HepG2 (cell line): ENCODE measurements at regions not wholly inside any gene's neighbourhood (a gene's known extent, or its start where the extent isn't known, plus 50 kb on each side); places are given as distances from the start of the nearest gene placed in this dataset.

ENCODE experiments used
- ATAC-seq: fragments of 200-7000 bp; cut with Tn5 transposase; 3 replicates; pipeline ENCODE4 v1.9.1; 2020; ENCODE audit warnings: mild to moderate bottlenecking, moderate library complexity
- BruUV-seq: library from RNA; stranded (reverse); fragments of 400-500 nt; replicated peaks from 2 replicates; lab custom pipeline; 2021; lab: Mats Ljungman, UMichigan
- CTCF ChIA-PET: fragments of 300-600 bp; formaldehyde crosslinking; extraction: SDS; loops from one replicate; lab custom pipeline; 2021; ENCODE audit warnings: low total read pairs, inconsistent platforms, low intra/inter-chr PET ratio; lab: Yijun Ruan, JAX
- POLR2A ChIA-PET: fragments of 350-600 bp; sonication (Branson Sonifier 250); formaldehyde crosslinking; loops from one replicate; lab custom pipeline; 2020; ENCODE audit warnings: antibody characterized with exemption, inconsistent platforms; lab: Yijun Ruan, JAX
- DNase-seq: peaks from one replicate; pipeline ENCODE4 v3.0.0-alpha.2; 2015; ENCODE audit warnings: low spot score
- FAIRE-seq: peaks from 3 replicates; lab custom pipeline; 2011; peaks lifted over from hg19 to GRCh38; lab: Jason Lieb, UNC
- H2AFZ ChIP-seq: one replicate; pipeline ENCODE4 v1.6.1; 2011; ENCODE audit warnings: low read length, inconsistent platforms
- H3K27ac ChIP-seq: fragments of 300-600 bp; 3 replicates; pipeline ENCODE4 v1.8.0; 2011; ENCODE audit warnings: mixed run types, mild to moderate bottlenecking, mixed read lengths, low read length, inconsistent platforms; ENCODE audit not compliant: insufficient read depth; ENCODE audit errors: extremely low read length
- H3K27me3 ChIP-seq, 2 experiments: fragments of 200-600 bp in 1 of 2; 2 replicates in 1 of 2; 3 replicates in 1 of 2; pipeline versions ENCODE4 v1.6.0 to v1.8.0; 2011; ENCODE audit warnings: low read length in 2 of 2, mild to moderate bottlenecking in 2 of 2, moderate library complexity in 2 of 2, inconsistent platforms in 1 of 2; ENCODE audit not compliant: insufficient read depth in 2 of 2, control insufficient read depth in 1 of 2
- H3K36me3 ChIP-seq, 2 experiments: fragments of 200-600 bp in 1 of 2; replicated peaks in 1 of 2; 2 replicates in 1 of 2; 3 replicates in 1 of 2; pipeline versions ENCODE4 v1.5.1 to v1.8.0; 2011; ENCODE audit warnings: low read length in 2 of 2, inconsistent platforms in 1 of 2; ENCODE audit not compliant: insufficient read depth in 2 of 2, control insufficient read depth in 1 of 2
- H3K4me1 ChIP-seq: 2 replicates; pipeline ENCODE4 v1.5.1; 2012; ENCODE audit warnings: low read length, inconsistent platforms; ENCODE audit not compliant: insufficient read depth
- H3K4me2 ChIP-seq: 2 replicates; pipeline ENCODE4 v1.6.0; 2011; ENCODE audit warnings: low read depth, low read length, inconsistent platforms
- H3K4me3 ChIP-seq, 3 experiments: fragments of 200-600 bp in 1 of 3; sonication (generic), shearing (Covaris generic) in 1 of 3; replicated peaks in 1 of 3; 2 replicates each; pipeline ENCODE4 v1.5.1; 2011 to 2016; ENCODE audit warnings: low read length in 3 of 3, inconsistent platforms in 2 of 3, low read depth in 2 of 3, mild to moderate bottlenecking in 2 of 3, control low read depth in 1 of 3, mixed read lengths in 1 of 3; ENCODE audit not compliant: insufficient read depth in 1 of 3
- H3K79me2 ChIP-seq: one replicate; pipeline ENCODE4 v1.6.1; 2011; ENCODE audit warnings: low read length, inconsistent platforms; ENCODE audit not compliant: insufficient read depth
- H3K9ac ChIP-seq: 2 replicates; pipeline ENCODE4 v1.6.0; 2011; ENCODE audit warnings: mild to moderate bottlenecking, low read depth, low read length, inconsistent platforms; ENCODE audit not compliant: insufficient read depth
- H3K9me3 ChIP-seq: 2 replicates; pipeline ENCODE4 v1.5.1; 2012; ENCODE audit warnings: mild to moderate bottlenecking, low read length
- H4K20me1 ChIP-seq: 2 replicates; pipeline ENCODE4 v1.6.0; 2011; ENCODE audit warnings: inconsistent platforms, mild to moderate bottlenecking, low read length, moderate library complexity; ENCODE audit not compliant: insufficient read depth
- CCAR2 ChIP-seq: fragments of 200-400 bp; formaldehyde crosslinking; optimal IDR thresholded peaks from 2 replicates; pipeline ENCODE3; 2018; ENCODE audit warnings: low read depth, mild to moderate bottlenecking, low read length, moderate library complexity
- NFE2L1 ChIP-seq: sonication (generic); formaldehyde crosslinking; IDR thresholded peaks from 2 replicates; pipeline ENCODE4 v1.4.0; 2020; ENCODE audit warnings: missing genetic modification reagents, mild to moderate bottlenecking, borderline replicate concordance
- SRSF1 ChIP-seq: fragments of 200-400 bp; formaldehyde crosslinking; optimal IDR thresholded peaks from 2 replicates; pipeline ENCODE3; 2017; ENCODE audit warnings: mild to moderate bottlenecking, low read depth, low read length, moderate library complexity
- ZBTB44 ChIP-seq: sonication (generic); formaldehyde crosslinking; IDR thresholded peaks from 2 replicates; pipeline ENCODE4 v1.4.0; 2020; ENCODE audit warnings: missing genetic modification reagents
- ZNF570 ChIP-seq: sonication (generic); formaldehyde crosslinking; IDR thresholded peaks from 2 replicates; pipeline ENCODE4 v1.4.0; 2020; ENCODE audit warnings: mild to moderate bottlenecking, missing genetic modification reagents, borderline replicate concordance
- WGBS: methylation state at CpG from one replicate; pipeline ENCODE4 v1.1.6; 2017; ENCODE audit warnings: low lambda C conversion rate; 5-methylcytosine and 5-hydroxymethylcytosine counted together
- in situ Hi-C: cut with HindIII; loops from 2 replicates; pipeline ENCODE4 v1.10.0; 2017; ENCODE audit warnings: low pct_unique_long_range_greater_than_20kb; ENCODE audit not compliant: extremely low pct_ligation_motif_present
- intact Hi-C: fragments of 100-400 bp; cut with micrococcal nuclease; formaldehyde crosslinking; loops from one replicate; pipeline ENCODE4 v1.10.0; 2022; ENCODE audit not compliant: unreplicated experiment
- TF ChIP-seq, protein P1 (sequence below): sonication (generic); formaldehyde crosslinking; IDR thresholded peaks from 2 replicates; pipeline ENCODE4 v1.8.1; 2023; ENCODE audit warnings: mild to moderate bottlenecking, missing genetic modification reagents

GRCh38 chr5:155954701-155955445, 372.1 kb upstream of the SGCD start:
- Histone ChIP-seq H3K4me2 (no peak overlapping the region), H3K4me3 (no peak overlapping the region), H3K27me3 (no peaks in the 10 kb centered on the region), H3K36me3 (no peaks in the 10 kb centered on the region), H3K27ac (no peak overlapping the region), H4K20me1 (no peaks in the 10 kb centered on the region), H3K4me1 (no peaks in the 10 kb centered on the region), H3K9ac (no peak overlapping the region), H3K9me3 (no peaks in the 10 kb centered on the region), H2AFZ (no peak overlapping the region), H3K79me2 (no peaks in the 10 kb centered on the region)
- DNase-seq (no peak), FAIRE-seq (no peak), ATAC-seq (no peak)
- intact Hi-C loops (no loop called here), in situ Hi-C loops (no loop called here)
- no TSS peak for BruUV-seq
- POLR2A ChIA-PET = no interaction called here
- TF ChIP-seq NFE2L1 (CRISPR knock-in tag) = no peak
- TF ChIP-seq ZNF570 (CRISPR knock-in tag) = no peak
- no peak for TF ChIP-seq CCAR2
- TF ChIP-seq, protein P1, sequence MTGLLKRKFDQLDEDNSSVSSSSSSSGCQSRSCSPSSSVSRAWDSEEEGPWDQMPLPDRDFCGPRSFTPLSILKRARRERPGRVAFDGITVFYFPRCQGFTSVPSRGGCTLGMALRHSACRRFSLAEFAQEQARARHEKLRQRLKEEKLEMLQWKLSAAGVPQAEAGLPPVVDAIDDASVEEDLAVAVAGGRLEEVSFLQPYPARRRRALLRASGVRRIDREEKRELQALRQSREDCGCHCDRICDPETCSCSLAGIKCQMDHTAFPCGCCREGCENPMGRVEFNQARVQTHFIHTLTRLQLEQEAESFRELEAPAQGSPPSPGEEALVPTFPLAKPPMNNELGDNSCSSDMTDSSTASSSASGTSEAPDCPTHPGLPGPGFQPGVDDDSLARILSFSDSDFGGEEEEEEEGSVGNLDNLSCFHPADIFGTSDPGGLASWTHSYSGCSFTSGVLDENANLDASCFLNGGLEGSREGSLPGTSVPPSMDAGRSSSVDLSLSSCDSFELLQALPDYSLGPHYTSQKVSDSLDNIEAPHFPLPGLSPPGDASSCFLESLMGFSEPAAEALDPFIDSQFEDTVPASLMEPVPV (CRISPR knock-in tag) = no peak
- no peak for TF ChIP-seq ZBTB44 (CRISPR knock-in tag)
- TF ChIP-seq SRSF1 = no peak
- WGBS = 43% methylated on average over 5 of the region's 6 CpGs
- CTCF ChIA-PET = no interaction called here
